GM12865 (cell line): ENCODE measurements at regions not wholly inside any gene's neighbourhood (a gene's known extent, or its start where the extent isn't known, plus 50 kb on each side); places are given as distances from the start of the nearest gene placed in this dataset.

Experiments used
- DNase-seq: peaks from one replicate; pipeline ENCODE4 v3.0.0; 2010; ENCODE audit warnings: low read depth
- H3K4me3 ChIP-seq: 2 replicates; pipeline ENCODE4 v1.5.1; 2011; ENCODE audit warnings: mild to moderate bottlenecking, low read depth, low read length, control low read depth
- CTCF ChIP-seq: IDR thresholded peaks from 2 replicates; pipeline ENCODE4 v1.5.1; 2011; ENCODE audit warnings: low read length, control low read depth, low read depth, inconsistent platforms; ENCODE audit not compliant: insufficient read depth; ENCODE audit errors: missing control alignments

DNA sequence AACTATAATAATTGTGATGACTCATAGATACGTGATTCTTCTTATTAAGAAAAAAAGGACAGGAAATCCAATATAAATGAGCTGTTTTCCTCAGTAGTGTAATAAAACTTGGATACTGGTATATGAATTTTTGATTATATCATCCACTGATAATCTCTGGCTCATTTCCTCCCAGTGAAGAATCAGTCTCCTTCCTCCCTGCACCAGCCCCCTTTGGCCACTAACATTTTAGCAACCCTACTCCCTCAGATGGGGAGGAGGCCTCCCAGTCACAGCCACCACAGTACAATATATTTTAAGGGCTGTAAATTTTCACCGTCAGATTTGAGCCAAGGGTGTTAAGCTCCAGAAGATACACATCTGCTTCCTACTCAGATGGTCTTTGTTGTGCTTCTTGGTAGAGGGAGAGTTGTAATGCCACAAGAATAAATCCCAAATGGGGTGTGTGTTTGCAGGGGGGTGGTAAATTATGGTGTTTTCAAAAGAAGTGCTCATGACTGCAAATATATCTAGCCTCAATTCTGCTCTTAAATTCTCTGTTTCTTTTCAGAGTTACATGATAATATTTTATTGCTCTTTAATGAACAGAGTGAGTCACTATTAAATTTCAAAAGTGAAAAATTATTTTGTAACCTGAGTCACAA lies 153.5 kb downstream of the HLX start:
- H3K4me3 ChIP-seq = no peak overlapping the region
- TF ChIP-seq CTCF = no peak
- no peak for DNase-seq

DNA sequence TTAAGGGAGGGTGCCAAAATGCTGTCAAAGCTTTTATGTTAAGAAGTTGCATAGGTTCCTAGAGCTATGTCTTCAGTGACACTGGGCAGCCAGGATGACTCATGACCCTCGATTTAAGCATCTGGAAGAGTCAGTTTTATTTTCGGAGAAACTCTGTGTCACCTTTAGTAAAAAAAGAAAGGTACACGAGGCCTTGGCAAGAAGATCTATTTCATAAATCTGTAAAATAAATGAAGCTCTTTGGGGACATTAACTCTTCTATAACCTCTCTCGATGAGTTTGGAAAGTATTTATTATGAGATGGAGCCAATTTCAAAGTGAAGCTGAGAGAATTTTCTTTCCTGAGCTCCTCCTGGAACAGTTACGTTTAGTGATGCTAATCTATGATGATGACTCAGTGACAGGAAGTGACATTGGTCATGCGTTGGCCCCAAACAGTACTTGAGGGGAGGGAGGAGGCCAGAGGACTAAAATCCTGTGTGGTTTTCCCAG lies 156.5 kb downstream of the HLX start:
- H3K4me3 ChIP-seq = no peak overlapping the region
- DNase-seq = no peak
- no peak for TF ChIP-seq CTCF

DNA sequence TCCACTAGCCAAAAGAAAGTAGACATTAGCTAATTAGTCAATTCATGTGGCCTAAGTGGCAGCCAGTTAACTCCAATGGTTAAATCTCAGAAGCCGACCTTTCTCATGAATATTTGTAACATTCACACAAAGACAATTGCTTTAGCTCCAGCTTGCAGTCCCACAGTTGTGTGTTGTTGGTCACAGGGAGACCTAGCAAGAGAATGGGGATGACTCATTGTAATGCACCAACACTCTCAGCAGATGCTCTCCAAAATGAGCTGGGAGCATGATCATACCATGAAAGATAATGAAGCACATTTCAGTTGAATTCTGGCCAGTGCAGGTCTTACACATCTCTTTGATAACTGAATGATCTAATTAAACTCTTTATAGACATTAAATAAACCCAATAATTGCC lies 160.4 kb downstream of the HLX start:
- DNase-seq = no peak
- no peak overlapping the region for H3K4me3 ChIP-seq
- no peak for TF ChIP-seq CTCF

DNA sequence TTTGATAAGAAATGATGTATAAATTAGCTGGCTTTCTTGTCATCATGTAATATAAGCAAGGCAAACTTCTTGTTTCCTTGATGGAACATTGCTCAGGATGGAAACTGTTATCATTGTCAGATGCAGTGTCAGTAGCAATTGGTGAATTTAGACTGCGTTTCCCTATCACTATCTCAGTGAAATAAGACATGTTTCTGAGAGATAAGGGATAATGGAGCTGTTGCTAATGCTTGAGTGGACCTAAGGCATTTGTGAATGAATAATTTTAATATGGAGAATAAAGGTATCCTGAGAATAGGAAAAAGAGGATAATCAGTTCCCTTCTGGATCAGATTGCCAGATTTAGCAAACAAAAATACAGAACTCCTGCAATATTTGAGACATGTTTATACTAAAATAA lies 160.9 kb downstream of the HLX start:
- DNase-seq = no peak
- TF ChIP-seq CTCF = no peak

DNA sequence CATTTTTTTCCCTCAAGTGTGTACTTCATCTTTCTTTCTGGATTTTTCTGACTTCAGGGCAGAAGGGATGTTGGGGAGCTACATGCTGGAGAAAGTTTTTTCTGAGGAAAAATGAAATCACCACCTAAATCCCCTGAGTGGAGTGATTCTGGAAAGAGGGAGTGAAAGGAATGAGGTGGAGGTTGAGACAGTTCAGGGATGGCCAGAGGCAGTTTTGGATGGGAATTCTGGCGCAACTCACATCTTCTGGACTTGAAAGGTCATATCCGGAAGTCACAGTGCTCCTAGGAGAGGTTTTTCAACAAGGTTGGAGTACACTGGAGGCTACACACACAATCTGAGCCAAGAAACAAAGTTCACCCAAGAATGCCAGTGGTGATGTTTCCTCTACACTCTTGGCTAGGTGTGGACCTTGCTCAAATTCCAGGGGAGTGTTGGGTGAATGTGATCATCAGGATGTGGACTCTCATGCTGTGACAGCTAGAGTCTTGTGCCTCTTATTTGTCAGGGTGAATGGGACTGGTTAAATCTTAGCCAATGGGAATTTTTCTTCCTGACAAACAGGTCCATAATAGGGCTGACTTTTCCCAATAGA lies 161.5 kb downstream of the HLX start:
- no peak for TF ChIP-seq CTCF
- no peak overlapping the region for H3K4me3 ChIP-seq
- no peak for DNase-seq

More for the DNA sequence above, 160.9 kb downstream of the HLX start:
- H3K4me3 ChIP-seq = no peak overlapping the region

GRCh38 chr1:221044538-221044937 lies 165.3 kb downstream of the HLX start:
- no peak for DNase-seq
- H3K4me3 ChIP-seq = no peak overlapping the region
- TF ChIP-seq CTCF = no peak

GRCh38 chr1:221045151-221045550 lies 165.9 kb downstream of the HLX start:
- TF ChIP-seq CTCF = no peak
- no peak for DNase-seq
- H3K4me3 ChIP-seq = no peak overlapping the region
